ENCODE measurements at regions not wholly inside any gene's neighbourhood (a gene's known extent, or its start where the extent isn't known, plus 50 kb on each side); places are given as distances from the start of the nearest gene placed in this dataset.

DNA sequence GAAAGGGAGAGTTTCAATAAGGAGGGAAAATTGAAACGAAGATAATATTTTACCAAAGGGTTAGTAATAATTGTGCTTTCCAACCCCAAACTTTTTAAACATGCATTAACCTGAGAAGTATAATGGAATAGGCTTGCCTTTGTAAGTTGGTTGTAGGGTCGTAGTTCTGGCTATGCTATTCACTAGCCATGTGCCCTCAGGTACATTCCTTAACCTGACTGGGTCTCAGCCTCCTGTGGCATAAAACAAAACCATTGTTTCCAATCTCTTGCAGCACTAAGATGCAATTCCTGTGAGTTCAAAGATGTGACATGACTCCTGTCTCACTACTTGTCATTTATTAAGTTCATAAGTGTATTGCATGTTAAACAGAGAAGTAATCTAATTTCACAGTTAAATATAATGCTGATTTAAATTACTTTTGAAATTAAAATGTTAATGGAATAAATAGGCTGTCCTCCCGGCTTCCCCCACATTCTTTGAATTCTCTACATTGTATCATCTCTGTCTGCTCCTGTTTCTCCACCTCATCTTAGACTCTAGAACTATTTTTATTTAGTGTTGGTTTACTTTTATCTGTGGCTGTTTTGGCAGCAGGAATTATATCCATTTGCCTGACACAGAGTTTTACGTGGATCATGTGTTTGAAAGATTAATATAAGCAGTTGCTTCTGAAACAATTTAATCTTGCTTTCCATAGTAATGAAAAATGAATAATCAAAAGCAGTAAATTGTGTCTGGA lies 216.3 kb downstream of the FAT3 start:
- in situ Hi-C loops (cut with MboI; ENCODE audit: low pct_ligation_motif_present in 1 of 4, low pct_unique_long_range_greater_than_20kb in 1 of 4, low sequenced_read_pairs in 3 of 4) (no loop called here), intact Hi-C loops (cut with DNase I; ENCODE audit: low total_unique reads) (no loop called here)
- Histone ChIP-seq H3K4me1 (no peaks in the 10 kb centered on the region), H3K36me3 (no peaks in the 10 kb centered on the region), H3K4me3 (no peak overlapping the region), H3K27ac (no peak overlapping the region), H3K27me3 (no peaks in the 10 kb centered on the region), H3K9me3 (no peaks in the 10 kb centered on the region)
- DNase-seq, result no peak
- TF ChIP-seq EP300 (IDR thresholded peaks at IDR 0.05; ENCODE audit: low read depth) (no peak), POLR2A (IDR thresholded peaks at IDR 0.05) (no peak), POLR2AphosphoS5 (IDR thresholded peaks at IDR 0.05) (no peak)
- TF ChIP-seq, protein P1, sequence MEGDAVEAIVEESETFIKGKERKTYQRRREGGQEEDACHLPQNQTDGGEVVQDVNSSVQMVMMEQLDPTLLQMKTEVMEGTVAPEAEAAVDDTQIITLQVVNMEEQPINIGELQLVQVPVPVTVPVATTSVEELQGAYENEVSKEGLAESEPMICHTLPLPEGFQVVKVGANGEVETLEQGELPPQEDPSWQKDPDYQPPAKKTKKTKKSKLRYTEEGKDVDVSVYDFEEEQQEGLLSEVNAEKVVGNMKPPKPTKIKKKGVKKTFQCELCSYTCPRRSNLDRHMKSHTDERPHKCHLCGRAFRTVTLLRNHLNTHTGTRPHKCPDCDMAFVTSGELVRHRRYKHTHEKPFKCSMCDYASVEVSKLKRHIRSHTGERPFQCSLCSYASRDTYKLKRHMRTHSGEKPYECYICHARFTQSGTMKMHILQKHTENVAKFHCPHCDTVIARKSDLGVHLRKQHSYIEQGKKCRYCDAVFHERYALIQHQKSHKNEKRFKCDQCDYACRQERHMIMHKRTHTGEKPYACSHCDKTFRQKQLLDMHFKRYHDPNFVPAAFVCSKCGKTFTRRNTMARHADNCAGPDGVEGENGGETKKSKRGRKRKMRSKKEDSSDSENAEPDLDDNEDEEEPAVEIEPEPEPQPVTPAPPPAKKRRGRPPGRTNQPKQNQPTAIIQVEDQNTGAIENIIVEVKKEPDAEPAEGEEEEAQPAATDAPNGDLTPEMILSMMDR (IDR thresholded peaks at IDR 0.05), result no peak
- WGBS, 2 donors (ENCODE audit: low coverage in 1 of 2), result 50 to 64% methylated on average over 4 of the region's 4 CpGs

DNA sequence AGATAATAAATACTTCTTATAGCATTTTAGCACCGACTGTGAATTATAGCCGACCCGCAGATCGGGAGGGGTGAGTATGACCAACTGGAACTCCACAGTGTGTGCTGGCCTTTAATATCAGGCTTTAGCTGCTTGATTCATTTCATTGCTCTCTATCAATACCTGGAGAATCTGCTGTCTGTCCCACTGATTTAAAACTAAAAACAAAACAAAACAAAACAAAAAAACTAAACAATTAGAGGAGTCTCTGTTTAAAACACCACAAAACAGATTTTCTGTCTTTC lies 216.8 kb downstream of the FAT3 start:
- TF ChIP-seq EP300 (IDR thresholded peaks at IDR 0.05; ENCODE audit: low read depth) (no peak), POLR2A (IDR thresholded peaks at IDR 0.05) (no peak), POLR2AphosphoS5 (IDR thresholded peaks at IDR 0.05) (no peak)
- TF ChIP-seq, protein P1 (IDR thresholded peaks at IDR 0.05), result no peak
- intact Hi-C loops (cut with DNase I; ENCODE audit: low total_unique reads), result no loop called here
- Histone ChIP-seq H3K4me3 (no peak overlapping the region), H3K27ac (no peak overlapping the region), H3K9me3 (no peaks in the 10 kb centered on the region), H3K4me1 (no peaks in the 10 kb centered on the region), H3K36me3 (no peaks in the 10 kb centered on the region), H3K27me3 (no peaks in the 10 kb centered on the region)
- 40 to 69% methylated on average over 1 to 4 of the region's 4 CpGs for WGBS, 2 donors (ENCODE audit: low coverage in 1 of 2)
- no peak for DNase-seq
- in situ Hi-C loops (cut with MboI; ENCODE audit: low pct_ligation_motif_present in 1 of 4, low pct_unique_long_range_greater_than_20kb in 1 of 4, low sequenced_read_pairs in 3 of 4), result no loop called here

DNA sequence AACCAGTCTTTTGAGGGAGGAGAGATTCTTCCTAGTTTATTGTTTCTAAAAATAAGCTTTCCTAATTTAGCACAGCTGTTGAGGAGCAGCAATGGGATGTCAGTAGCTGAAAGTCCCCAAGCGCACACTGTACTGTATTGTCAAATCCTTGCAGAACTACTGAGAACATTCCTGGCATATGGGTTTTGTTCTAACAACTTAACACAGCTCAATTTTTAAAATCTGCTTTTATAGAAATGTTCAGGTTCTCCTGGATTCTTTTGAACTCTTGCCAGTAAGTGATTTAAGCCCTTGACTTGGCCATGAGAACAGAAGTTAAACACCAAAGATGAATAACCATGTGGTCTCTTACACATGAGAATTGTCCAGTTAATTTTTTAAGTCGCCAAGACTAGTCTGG lies 218.6 kb downstream of the FAT3 start:
- in situ Hi-C loops (cut with MboI; ENCODE audit: low pct_ligation_motif_present in 1 of 4, low pct_unique_long_range_greater_than_20kb in 1 of 4, low sequenced_read_pairs in 3 of 4), result no loop called here
- H3K4me3 ChIP-seq, result no peak overlapping the region
- H3K36me3 ChIP-seq, result no peaks in the 10 kb centered on the region
- H3K4me1 ChIP-seq, result no peaks in the 10 kb centered on the region
- H3K9me3 ChIP-seq, result no peaks in the 10 kb centered on the region
- DNase-seq, result no peak
- intact Hi-C loops (cut with DNase I; ENCODE audit: low total_unique reads), result no loop called here
- WGBS, 2 donors (ENCODE audit: low coverage in 1 of 2), result 59 to 67% methylated on average over 2 of the region's 2 CpGs
- H3K27ac ChIP-seq, result no peak overlapping the region
- no peaks in the 10 kb centered on the region for H3K27me3 ChIP-seq
- TF ChIP-seq POLR2A (IDR thresholded peaks at IDR 0.05) (no peak), EP300 (IDR thresholded peaks at IDR 0.05; ENCODE audit: low read depth) (no peak), POLR2AphosphoS5 (IDR thresholded peaks at IDR 0.05) (no peak)
- TF ChIP-seq, protein P1 (IDR thresholded peaks at IDR 0.05), result no peak

DNA sequence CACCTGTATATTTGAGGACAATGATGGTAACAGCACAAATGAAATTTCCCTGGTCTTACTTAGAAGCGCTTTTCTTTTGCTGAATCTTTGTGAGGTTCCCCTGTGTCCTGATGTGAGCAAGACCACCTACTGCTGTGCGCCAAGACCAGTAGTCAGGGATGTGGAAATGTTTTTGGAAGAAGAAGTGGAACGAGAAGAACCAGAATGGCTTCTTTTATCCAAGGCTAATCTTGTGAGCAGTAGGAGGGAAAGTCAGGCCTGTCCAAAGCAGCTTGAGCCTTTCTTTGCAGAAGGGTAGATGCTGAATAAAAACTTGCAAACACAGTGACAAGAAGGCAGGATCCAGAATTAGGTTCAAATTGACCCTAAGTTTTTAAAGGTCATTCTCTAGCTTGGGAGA lies 223.0 kb downstream of the FAT3 start:
- TF ChIP-seq, protein P1 (IDR thresholded peaks at IDR 0.05), result no peak
- no peak for TF ChIP-seq POLR2A (IDR thresholded peaks at IDR 0.05)
- TF ChIP-seq POLR2AphosphoS5 (IDR thresholded peaks at IDR 0.05), result no peak
- TF ChIP-seq EP300 (IDR thresholded peaks at IDR 0.05; ENCODE audit: low read depth), result no peak
- H3K27ac ChIP-seq, result no peak overlapping the region
- 77 to 86% methylated on average over 3 of the region's 3 CpGs for WGBS, 2 donors (ENCODE audit: low coverage in 1 of 2)
- no peaks in the 10 kb centered on the region for H3K4me1 ChIP-seq
- in situ Hi-C loops (cut with MboI; ENCODE audit: low pct_ligation_motif_present in 1 of 4, low pct_unique_long_range_greater_than_20kb in 1 of 4, low sequenced_read_pairs in 3 of 4), result no loop called here
- no peak overlapping the region for H3K4me3 ChIP-seq
- no peaks in the 10 kb centered on the region for H3K36me3 ChIP-seq
- no peaks in the 10 kb centered on the region for H3K27me3 ChIP-seq
- DNase-seq, result no peak
- H3K9me3 ChIP-seq, result no peaks in the 10 kb centered on the region
- intact Hi-C loops (cut with DNase I; ENCODE audit: low total_unique reads), result no loop called here

Measured in transverse colon (tissue), 4 donors.